NOMO-1 treated with DMSO at 0.1 percent for 48 hours (cell line): ENCODE measurements at regions not wholly inside any gene's neighbourhood (a gene's known extent, or its start where the extent isn't known, plus 50 kb on each side); places are given as distances from the start of the nearest gene placed in this dataset.
"Not testable (repeated sequence)": the region's sequence is repeated elsewhere in the genome, so short reads cannot be mapped to it uniquely, and the experiment has no call there.

Experiments
- DNase-seq: peaks from one replicate; lab custom pipeline; 2025; ENCODE audit not compliant: unreplicated experiment; lab: John Stamatoyannopoulos, UW

GRCh38 chr13:107927557-107927956 lies 287.8 kb downstream of the LIG4 start:
- no peak for DNase-seq

GRCh38 chr13:107926515-107926914 lies 288.8 kb downstream of the LIG4 start:
- not testable (repeated sequence) for DNase-seq

GRCh38 chr13:107916902-107917301 lies 298.4 kb downstream of the LIG4 start:
- DNase-seq, result not testable (repeated sequence)

- no peak for DNase-seq
Observed at GRCh38 chr13:107912745-107913144, 302.6 kb downstream of the LIG4 start.

GRCh38 chr13:107907065-107907805 lies 308.1 kb downstream of the LIG4 start:
- DNase-seq, result no peak

GRCh38 chr13:107906131-107906530 lies 309.2 kb downstream of the LIG4 start:
- no peak for DNase-seq

GRCh38 chr13:107901996-107902562 lies 313.3 kb downstream of the LIG4 start:
- DNase-seq, result no peak

GRCh38 chr13:107901230-107901629 lies 314.1 kb downstream of the LIG4 start:
- no peak for DNase-seq

GRCh38 chr13:107900775-107901174 lies 314.6 kb downstream of the LIG4 start:
- no peak for DNase-seq

GRCh38 chr13:107886118-107886517 lies 329.2 kb downstream of the LIG4 start:
- no peak for DNase-seq

GRCh38 chr13:107884564-107884963 lies 330.8 kb downstream of the LIG4 start:
- DNase-seq, result no peak

GRCh38 chr13:107883561-107884175 lies 331.7 kb downstream of the LIG4 start:
- no peak for DNase-seq

GRCh38 chr13:107882708-107883560 lies 332.4 kb downstream of the LIG4 start:
- no peak for DNase-seq

- no peak for DNase-seq
Observed at GRCh38 chr13:107881362-107881761, 334.0 kb downstream of the LIG4 start.

GRCh38 chr13:107874456-107874855 lies 340.9 kb downstream of the LIG4 start:
- DNase-seq, result no peak

- DNase-seq, result no peak
Observed at GRCh38 chr13:107873926-107874325, 341.4 kb downstream of the LIG4 start.

- no peak for DNase-seq
Observed at GRCh38 chr13:107870400-107870799, 344.9 kb downstream of the LIG4 start.

GRCh38 chr13:107867701-107868661 lies 347.4 kb downstream of the LIG4 start:
- DNase-seq, result no peak

GRCh38 chr13:107866941-107867623 lies 348.3 kb downstream of the LIG4 start:
- no peak for DNase-seq
